ENCODE measurements at regions not wholly inside any gene's neighbourhood (a gene's known extent, or its start where the extent isn't known, plus 50 kb on each side); places are given as distances from the start of the nearest gene placed in this dataset.
"Not testable (repeated sequence)": the region's sequence is repeated elsewhere in the genome, so short reads cannot be mapped to it uniquely, and the experiment has no call there.

DNA sequence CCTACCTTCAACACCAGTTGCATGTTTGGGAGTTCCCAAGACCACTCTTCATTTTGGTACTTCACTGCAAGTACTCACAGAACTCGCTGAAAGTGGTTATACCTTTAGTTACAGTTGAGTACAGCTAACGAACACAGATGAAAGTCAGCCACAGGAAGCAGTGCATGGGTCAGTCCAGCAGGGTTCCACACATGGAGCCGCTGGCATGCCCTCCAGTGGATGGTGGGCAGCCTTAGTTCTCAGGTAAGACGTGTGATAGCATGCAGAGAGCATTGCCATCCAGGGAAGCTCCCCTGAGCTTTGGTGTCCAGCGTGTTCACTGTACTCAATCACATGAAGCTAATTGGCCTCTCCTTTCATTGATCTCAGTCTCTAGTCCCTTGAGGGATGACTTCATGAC is 815.3 kb downstream of the RNF144A start:
- DNase-seq, result no peak

DNA sequence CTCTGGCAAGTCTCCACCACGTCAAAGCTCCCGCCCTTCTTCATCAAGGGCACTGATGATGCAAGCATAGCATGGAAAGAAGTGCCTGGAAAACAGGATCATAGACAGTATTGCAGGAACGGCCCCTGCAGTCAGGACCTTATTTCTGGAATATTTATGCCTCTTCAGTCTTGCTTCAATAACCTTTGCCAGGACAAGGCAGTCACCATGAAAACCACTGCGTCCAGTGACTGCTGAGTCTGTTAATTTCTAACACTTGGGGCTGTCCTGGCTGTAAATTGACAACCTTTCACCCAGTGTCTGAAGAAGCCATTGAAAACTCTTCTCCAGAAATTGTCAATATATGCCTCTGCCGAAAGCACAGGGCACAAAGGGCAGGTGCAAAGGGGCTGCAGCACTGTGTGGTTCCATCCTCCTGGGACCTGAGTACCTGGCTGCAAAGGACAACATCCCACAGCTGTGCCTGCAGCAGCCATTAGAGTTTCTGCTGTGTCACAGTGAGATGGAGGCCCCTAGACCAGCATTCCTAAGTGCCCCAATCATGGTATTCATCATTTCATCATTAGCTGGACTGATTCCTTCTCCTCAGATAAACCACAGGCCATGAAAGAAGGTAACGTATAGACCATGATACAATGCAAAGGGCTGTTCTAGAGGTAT is 819.6 kb downstream of the RNF144A start:
- DNase-seq, result no peak

DNA sequence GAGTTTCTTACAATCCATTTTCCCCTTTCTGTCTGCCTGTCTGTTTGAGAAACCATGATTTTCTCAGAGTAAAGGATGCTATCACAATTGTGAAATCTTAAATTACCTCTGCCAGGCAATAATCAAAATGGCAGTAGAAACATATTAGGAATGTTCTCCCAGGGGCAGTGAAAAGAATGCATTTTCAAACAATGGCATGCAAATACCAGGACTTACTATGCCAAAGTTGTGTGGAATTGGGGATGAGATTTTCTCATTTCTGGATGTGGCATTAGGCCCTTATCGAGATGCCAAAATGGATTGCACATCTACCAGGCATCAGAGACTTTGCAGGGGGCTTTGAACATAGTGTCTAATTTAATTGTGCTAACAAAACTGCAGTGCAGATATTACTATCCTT is 821.4 kb downstream of the RNF144A start:
- DNase-seq, result no peak

DNA sequence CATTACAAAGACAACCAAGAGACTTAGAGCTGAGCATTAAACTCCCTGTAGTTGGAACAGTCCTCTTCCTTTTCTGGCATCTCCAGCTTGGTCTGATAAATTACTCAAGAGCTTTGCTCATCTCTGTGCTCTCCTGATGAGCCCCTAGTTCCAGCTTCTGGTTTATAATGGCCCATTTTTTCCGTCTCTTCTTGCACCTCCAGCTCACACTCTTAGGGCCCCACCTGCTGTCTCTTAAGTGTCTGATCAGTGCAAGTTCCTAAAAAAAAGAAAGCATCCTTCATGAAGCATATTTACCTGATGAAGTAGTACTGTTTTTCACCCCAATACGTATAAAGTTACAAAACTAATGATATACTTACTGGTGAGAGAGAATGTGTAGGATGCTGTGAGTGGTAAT is 822.9 kb downstream of the RNF144A start:
- DNase-seq, result no peak

DNA sequence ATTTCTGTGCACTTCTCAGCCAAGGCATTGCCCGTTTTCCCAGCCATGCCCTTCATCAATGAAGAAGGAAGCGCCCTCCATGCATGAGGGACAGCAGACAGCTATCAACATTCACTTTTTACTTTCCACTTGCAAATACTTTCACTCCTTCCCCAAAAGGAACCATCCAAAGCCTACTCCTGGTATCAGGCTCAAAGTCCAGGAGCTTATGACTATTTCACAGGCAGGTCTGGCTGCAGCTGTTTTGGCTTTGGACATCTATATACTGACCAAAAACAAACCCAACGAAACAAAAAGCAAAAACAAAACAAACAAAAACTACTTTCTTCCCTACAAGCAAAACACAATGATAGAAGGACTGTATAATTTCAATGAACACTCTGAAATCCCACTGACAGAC is 825.1 kb downstream of the RNF144A start:
- no peak for DNase-seq

DNA sequence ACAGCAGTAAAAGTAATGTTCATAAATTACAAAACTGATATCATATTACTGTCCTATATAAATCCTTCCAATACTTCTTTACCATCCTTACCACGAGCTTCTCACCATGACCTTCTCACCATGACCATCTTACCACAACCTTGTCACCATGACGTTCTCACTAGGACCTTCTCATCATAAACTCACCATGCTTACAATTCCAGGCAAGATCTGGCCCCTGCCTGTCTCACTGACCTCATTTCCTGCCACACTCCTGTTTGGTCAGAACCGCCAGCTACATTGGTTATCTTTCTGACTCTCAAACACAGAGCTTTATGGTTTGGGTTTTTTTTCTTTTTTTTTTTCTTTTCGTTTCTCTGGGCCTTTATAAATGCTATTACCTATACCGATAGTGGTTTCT is 827.6 kb downstream of the RNF144A start:
- no peak for DNase-seq

DNA sequence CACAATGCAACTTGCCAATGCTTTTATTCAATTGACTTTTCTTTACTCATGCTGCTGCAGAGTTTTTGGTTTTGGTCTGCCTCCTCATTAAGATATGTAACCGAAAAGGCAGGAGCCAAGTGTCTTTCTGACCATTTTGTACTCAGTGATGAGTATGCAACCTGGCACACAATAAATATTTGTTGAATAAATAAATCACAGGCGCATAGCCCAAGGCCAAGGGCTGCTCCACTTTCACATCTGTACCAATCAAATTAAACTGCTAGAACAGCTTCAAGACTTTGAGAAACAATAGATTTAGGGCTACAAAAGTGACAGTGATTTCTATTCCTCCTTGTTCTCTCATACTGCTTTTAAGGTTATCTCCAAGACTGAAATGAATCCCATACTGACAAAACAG is 828.2 kb downstream of the RNF144A start:
- no peak for DNase-seq

DNA sequence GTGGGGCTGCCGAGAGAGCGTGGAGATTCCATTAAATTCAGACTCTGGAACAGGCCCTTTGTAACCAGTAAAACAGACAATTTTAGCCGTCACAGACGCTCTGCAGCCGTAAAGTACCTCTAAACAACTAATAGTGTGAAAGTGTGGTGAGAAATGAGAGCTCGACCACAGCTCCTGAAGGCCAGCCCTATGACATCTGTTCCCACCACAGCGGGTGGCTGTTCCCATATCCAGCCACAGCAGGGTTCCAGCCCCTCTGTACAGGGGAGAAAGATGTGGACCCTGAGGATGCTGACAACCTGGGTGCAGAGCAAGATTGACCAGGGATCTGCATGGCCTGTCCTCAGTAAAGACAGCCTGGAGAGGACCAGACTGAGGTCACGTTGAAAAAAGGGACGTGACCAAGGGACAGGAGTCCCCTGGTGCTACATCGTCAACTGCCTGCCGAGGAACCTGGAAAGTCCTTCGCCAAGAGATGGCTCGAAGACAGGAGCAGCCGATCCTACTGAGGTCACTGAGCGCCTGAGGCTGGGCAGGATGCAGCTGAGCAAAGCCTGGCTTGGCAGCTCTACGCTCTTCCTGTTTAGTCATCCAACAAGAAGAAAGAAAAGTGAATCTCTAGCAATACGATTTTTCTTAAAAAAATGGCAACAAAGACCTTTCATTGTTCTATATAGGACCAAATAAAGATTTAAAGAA is 831.7 kb downstream of the RNF144A start:
- no peak for DNase-seq

DNA sequence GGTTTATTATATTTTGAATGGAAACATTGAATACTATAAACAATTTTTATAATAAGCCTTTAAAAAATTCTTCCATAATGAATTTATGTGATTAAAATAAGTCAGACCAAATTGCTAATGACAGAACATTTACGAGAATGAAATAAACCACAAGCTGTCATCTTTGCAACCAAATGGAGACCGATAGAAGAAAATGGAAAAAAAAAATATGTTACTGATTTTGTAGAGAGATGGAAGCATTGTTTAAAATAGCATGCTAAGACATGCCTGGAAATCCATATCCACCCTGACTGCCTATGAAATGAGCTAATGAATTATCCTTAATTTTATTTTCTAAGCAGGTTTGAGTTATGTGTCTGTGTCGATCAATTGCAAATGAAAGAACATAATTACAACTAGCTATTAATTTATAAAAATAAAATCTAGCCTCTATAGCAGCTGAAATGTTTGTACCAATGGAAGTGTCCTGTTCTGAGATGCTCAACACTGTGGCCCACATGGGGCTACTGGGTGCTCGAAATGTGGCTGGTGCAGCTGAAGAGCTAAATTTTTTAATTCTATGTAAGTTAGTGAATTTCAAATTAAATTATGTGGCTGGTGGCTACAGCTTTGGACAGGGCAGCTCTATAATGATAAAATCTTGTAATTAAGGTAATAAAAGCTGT is 832.8 kb downstream of the RNF144A start:
- no peak for DNase-seq

DNA sequence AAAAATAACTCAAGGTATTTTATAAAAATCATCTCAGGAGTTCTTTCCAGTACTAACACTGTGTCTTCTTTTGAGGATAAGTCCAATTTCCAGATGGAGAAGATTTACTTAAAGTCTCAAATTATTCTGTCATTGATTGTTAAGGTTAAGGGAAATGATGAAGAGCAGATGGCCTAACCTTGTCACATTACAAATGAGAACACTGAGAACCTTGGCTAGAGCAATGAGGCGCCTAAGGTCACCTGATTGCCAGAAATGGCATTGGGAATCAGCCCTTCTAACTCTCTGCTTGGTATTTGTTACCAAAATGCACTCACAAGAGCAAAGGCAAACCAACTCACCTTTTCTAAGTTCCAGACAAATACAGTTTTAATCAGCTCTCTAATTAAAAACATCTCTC is 835.1 kb downstream of the RNF144A start:
- DNase-seq, result no peak

DNA sequence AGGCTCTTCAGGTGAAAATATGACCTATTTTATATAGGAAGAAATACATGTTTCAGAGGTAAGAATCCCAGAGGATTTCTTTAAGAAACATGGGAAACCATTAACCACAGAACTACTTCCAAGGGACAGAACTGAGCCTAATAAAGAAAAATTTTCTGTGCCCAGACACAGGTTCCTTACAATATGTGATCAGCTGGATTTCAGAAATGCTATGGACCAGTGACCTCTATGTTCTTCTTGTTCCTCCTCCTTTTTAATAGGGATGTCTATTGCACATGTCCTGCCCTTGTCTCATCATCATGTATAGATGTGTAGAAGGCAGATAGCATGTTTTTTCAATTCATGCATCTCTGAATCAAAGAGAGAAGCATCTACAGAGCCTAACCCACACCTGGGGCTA is 836.6 kb downstream of the RNF144A start:
- no peak for DNase-seq

DNA sequence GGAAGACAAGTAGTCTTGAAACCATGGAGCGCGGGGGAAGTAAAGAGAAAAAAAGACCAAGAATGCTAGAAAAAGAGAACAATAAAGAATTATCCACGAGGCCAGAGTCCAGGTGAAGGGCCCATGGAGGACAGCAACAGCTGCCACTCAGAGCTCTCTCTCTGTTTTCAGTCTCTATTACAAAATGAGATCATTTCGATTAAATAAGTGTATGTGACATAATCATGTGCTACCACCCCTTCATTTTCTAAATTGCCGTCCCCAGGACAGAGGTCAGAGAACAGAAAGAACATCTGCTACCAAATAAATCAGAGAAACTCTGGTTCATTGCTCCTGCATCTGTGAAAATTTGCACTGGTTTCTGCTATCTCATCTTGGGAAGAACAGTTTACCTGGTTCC is 838.7 kb downstream of the RNF144A start:
- no peak for DNase-seq

DNA sequence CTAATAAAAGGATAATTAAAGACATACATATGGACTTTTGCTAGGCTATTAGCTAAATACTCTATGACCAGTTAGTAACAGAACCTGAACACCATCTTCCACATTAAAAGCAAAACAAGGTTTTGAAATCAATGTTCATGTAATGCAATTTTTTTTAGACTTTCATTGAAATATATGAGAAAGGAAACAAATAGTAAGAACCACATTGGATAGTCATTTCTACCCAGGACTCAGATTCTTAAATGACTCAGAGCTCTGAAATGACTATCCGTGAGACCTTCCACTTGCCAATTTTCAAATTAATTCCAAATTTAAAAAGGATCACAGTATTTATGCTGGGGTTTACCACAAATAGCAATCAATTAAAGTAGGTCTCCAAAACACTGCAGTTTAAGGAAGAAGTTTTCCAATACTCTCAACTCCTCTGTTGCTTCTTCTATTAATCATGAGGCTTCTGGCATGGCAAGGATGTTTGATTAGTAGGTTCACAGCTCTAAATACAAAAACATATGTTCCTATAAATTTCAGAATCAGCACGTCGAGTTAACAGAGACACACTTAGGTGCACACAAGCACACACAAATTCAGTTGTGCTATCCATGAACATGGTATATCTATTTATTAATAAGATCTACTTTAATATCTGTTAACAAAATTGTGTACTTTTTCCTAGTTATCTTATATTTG is 841.0 kb downstream of the RNF144A start:
- DNase-seq, result no peak

DNA sequence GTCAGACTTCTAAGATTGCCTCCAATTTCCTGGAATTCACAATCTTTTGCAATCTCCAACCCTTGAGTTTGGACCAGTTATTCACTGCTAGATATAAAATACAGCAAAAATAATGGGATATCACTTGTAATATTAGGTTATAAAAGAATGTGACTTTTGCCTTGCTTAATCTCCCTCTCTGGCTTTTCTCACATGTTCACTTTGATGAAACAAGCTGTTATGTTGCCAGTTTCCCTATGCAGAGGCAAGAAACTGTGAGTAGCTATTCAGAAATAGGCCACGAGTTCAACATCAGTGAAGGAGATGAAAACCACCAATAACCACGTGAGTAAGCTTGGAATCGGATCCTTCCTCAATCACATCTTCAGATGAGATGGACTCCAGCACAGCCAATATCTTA is 842.7 kb downstream of the RNF144A start:
- DNase-seq, result no peak

DNA sequence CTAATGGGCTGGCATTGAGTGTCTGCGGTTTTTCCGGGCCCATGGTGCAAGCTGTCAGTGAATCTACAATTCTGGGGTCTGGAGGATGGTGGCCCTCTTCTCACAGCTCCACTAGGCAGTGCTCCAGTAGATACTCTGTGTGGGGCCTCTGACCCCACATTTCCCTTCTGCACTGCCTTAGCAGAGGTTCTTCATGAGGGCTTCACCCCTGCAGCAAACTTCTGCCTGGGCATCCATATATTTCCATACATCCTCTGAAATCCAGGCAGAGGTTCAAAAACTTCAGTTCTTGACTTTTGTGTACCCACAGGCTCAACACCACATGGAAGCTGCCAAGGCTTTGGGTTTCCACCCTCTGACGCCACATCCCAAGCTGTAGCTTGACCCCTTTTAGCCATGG is 846.2 kb downstream of the RNF144A start:
- DNase-seq, result not testable (repeated sequence)

DNA sequence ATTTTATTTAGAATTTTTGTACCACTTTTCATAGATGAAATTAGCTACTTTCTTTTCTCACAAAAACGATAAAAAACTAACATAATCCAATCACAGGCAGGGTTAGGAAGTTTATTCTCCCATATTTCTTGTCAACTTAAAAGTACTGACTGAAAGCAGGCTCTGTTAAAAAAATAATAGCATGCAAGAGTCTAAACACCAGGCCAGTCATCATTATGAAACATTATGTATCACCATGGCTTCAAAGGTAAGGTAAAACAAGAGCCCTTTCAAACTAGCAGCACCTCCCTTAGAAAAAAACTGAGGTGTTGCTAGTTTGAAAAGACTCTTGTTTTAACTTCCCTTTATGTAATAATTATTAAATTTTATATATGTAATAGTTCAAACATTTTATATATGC is 848.0 kb downstream of the RNF144A start:
- DNase-seq, result no peak

DNA sequence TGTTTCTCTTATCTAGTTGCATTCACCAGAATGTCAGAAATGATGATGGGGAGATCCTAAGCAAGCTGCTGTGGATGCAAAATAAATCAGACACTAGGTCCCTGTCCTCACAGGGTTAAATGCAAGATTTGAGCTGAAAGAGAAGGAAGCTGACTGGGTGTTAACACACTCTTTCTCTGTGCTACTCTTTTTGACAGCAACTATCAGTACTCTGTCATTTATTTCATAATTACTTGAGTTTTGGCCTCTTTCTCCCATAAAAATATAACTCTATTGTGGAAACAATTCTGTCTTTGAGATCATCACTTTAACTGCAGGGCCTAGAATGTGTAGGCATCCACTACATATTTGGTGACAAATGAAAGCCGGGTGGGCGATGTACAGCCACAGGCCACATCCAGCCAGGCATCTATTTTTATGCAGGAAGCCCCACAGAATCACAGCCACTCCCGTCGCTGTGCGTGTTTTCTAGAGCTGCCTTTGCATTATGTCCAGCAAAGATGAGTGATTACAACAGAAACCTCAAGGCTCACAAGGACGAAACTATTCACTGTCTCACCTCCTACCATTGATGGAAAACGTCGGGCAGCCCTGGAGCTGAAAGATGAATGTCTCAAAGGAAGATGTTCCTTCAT is 849.0 kb downstream of the RNF144A start:
- no peak for DNase-seq

DNA sequence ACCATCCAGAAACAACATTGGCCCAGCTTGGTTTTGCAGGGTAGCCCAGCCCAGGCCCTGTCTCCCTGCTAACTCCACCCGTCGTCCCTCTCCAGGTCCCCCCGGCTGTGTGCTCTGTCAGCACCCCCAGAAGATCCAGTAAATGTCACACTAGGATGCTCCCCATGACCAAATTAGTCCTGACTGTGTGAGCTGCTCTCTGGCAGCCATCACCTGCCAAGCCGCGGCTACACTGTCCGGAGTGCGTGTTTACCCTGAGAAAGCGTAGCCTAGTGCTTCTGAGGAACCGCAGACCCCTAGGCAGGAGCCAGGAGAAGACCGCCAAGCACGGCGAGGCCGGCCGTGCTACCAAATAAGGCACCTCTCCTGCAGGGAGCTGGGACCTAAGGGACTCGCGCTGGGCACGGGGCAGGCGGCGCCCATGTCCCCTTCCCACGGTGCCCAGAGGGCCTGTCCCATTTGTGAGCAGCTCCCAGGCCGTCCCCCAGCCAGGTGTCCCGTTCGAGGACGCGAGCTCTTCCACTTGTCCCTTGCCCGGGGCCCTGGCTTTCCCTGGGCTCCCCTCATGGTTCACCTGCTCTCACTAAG is 849.9 kb downstream of the RNF144A start:
- no peak for DNase-seq

DNA sequence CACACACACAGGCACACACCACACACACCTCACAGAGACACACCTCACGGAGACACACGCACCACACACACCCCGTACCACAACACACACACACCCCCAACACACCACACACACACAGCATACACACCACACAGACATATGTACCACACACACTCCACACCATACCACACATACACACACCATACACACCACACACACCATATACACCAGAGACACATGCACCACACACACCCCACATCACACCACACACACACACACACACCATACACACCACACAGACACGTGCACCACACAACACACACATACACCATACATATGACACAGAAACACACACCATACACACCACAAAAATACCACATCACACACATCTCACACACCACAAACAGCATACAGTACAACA is 850.7 kb downstream of the RNF144A start:
- no peak for DNase-seq

DNA sequence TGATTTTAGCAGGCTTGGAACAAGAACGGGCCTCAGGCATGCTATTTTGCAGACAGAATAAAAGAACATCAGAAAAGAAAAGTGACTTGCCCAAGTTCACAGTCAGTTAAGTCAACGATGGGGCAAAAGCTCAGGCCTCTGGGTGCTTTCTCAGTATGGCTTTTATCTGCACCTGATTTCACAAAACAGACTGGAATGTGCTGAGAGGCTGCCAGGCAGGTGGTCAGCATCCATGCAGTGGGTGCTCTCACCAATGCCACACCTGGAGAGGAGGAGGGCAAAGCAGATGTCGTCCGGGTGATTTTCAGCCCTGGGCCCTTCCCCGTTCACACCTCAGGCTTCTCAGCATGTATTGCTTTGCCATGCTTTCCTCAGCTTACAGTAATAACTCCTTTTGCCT is 854.6 kb downstream of the RNF144A start:
- DNase-seq, result no peak

DNA sequence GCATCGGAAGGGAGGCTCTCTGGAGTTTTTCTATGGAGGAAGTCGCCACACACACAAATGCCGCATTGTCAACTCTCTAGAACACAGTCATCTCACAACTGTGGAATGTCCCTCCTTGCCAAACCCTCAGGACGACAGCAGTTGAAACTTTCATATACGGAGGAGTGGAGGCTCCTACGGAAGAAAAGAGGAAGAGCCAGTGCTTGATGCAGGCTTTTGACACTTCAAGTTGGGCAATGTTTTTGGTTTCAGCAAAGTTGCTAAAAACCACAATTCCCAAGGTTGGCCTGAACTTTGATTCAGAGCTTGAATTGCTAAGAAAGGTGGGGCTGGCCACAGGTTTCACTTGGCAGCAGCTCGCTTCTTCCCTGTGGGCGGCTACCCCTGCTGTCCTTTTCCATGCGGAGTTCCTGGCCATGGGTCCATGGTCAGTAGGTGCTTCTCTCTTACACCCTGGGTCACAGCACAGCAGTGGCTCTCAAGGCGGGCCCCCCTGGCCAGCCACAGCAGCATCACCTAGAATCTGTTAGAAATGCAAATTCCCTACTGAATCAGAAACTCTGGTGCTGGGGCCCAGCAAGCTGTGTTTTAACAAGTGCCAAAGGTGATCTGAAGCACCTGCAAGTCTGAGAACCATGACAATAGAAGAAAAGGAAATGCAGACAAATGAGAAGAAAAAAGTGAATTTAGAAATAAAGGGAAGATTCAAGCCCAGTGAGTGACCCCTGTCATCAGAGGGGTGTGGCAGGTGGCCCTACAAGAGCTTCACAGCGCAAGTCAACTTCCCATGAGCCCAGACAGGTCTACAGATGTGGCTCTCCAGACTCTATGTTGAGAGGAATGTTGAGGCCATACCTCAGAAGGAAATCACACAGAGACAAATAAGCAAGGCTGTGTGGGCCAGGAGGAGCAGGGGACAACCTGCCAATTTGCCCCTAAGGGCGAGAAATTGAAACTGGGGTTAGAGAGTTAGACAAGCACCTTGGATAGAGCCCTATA is 856.4 kb downstream of the RNF144A start:
- DNase-seq, result no peak

DNA sequence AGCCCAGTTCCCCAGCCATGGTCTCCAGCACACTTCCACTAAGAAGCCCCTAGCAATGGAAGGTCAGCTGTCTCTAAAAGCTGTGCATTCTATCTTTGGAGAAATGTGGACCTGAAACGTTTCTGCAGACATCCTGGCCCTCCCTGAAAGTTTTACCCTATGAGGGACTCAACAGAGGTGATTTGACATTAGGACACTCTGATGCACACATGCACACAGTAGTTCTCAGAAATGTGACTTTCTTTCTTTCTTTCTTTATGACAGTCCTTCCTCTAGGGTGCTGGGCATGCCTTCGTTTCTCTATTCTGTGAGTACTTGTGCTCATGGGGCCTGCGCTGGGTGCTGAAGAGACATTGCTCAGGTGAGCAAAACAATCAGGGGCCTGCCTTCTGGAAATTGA is 857.3 kb downstream of the RNF144A start:
- DNase-seq, result no peak
